ENCODE measurements at regions not wholly inside any gene's neighbourhood (a gene's known extent, or its start where the extent isn't known, plus 50 kb on each side); places are given as distances from the start of the nearest gene placed in this dataset.

- Histone ChIP-seq H2AFZ (ENCODE audit: low read depth, low read length) (no peak overlapping the region), H3K9ac (ENCODE audit: low read length) (no peak overlapping the region), H3K79me2 (ENCODE audit: insufficient read depth, low read length) (no peaks in the 10 kb centered on the region), H3K4me2 (ENCODE audit: low read length) (no peak overlapping the region), H3K9me3 (ENCODE audit: insufficient read depth, low read depth, low read length) (no peaks in the 10 kb centered on the region), H3K4me1 (ENCODE audit: insufficient read depth, low read length) (no peaks in the 10 kb centered on the region), H4K20me1 (ENCODE audit: insufficient read depth, low read length) (no peaks in the 10 kb centered on the region), H3K27me3 (ENCODE audit: insufficient read depth, low read length) (no peaks in the 10 kb centered on the region), H3K4me3 (ENCODE audit: insufficient read depth, low read depth, low read length) (no peak overlapping the region), H3K27ac (ENCODE audit: low read depth, low read length) (no peak overlapping the region), H3K36me3 (ENCODE audit: insufficient read depth, low read length) (no peaks in the 10 kb centered on the region)
- Mint-ChIP-seq H3K4me3 (ENCODE audit: unreplicated experiment) (no peak overlapping the region), H3K27me3 (ENCODE audit: low read depth, unreplicated experiment) (no peaks in the 10 kb centered on the region), H3K27ac (ENCODE audit: unreplicated experiment) (no peak overlapping the region), H3K9me3 (ENCODE audit: unreplicated experiment) (no peaks in the 10 kb centered on the region), H3K36me3 (ENCODE audit: low read depth, unreplicated experiment) (no peaks in the 10 kb centered on the region), H3K4me1 (ENCODE audit: low read depth, unreplicated experiment) (peaks cover 8% of the 10 kb centered on the region)
- no peak for DNase-seq (ENCODE audit: low read depth)
- FAIRE-seq = no peak
- TF ChIP-seq, protein P1, sequence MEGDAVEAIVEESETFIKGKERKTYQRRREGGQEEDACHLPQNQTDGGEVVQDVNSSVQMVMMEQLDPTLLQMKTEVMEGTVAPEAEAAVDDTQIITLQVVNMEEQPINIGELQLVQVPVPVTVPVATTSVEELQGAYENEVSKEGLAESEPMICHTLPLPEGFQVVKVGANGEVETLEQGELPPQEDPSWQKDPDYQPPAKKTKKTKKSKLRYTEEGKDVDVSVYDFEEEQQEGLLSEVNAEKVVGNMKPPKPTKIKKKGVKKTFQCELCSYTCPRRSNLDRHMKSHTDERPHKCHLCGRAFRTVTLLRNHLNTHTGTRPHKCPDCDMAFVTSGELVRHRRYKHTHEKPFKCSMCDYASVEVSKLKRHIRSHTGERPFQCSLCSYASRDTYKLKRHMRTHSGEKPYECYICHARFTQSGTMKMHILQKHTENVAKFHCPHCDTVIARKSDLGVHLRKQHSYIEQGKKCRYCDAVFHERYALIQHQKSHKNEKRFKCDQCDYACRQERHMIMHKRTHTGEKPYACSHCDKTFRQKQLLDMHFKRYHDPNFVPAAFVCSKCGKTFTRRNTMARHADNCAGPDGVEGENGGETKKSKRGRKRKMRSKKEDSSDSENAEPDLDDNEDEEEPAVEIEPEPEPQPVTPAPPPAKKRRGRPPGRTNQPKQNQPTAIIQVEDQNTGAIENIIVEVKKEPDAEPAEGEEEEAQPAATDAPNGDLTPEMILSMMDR (IDR thresholded peaks at IDR 0.05; ENCODE audit: insufficient read depth, low read depth, low read length) = no peak
- TF ChIP-seq EZH2 (IDR thresholded peaks at IDR 0.05; ENCODE audit: insufficient read depth, low read length) = no peak
Observed at GRCh38 chr5:57749396-57749795, 266.8 kb upstream of the ACTBL2 start.

DNA sequence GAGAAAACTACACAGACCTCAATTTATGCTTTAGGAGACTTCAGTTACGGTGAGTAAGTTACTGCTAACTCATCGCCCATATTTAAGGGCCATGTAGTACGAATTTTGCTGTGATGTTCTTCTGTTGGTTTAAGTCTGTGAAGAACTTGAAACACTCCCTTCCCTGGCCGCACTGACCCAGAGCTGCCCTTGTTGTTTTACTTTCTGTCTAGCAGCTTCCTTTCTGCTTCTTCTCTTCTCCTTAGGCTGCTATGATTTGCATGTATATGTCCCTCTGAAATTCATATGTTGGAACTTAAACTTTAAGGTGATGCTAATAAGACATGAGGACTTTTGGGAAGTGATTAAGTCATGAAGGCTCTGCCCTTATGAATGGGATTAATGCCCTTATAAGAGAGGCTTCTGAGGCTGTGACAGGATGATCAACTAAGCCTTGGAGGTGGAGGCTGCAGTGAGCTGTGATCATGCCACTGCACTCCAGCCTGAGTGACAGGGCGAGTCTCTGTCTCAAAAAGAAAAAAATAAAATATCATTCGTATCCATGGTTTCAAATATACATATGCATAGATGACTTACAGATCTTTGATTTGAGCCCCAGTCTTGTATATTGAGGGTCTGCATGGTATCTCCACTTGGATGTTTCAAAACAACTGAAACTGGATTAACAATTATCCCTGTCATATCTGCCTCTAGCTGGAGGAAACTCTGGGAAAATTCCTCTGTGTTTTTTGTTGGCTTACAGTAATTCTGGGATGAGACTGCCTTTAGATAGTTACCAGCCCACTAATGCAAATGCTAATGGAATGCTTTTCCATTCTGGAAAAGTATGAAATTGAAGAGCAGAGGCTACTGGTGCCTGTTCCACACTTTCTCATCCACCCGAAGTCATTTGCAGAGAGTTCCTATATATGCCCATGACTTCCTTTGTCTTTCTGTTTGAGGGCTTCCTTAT lies 263.4 kb upstream of the ACTBL2 start:
- Histone ChIP-seq H3K79me2 (ENCODE audit: insufficient read depth, low read length) (no peaks in the 10 kb centered on the region), H3K4me3 (ENCODE audit: insufficient read depth, low read depth, low read length) (no peak overlapping the region), H3K4me1 (ENCODE audit: insufficient read depth, low read length) (no peaks in the 10 kb centered on the region), H3K27ac (ENCODE audit: low read depth, low read length) (no peak overlapping the region), H2AFZ (ENCODE audit: low read depth, low read length) (no peak overlapping the region), H4K20me1 (ENCODE audit: insufficient read depth, low read length) (no peaks in the 10 kb centered on the region), H3K27me3 (ENCODE audit: insufficient read depth, low read length) (no peaks in the 10 kb centered on the region), H3K9me3 (ENCODE audit: insufficient read depth, low read depth, low read length) (no peaks in the 10 kb centered on the region), H3K4me2 (ENCODE audit: low read length) (no peak overlapping the region), H3K36me3 (ENCODE audit: insufficient read depth, low read length) (no peaks in the 10 kb centered on the region), H3K9ac (ENCODE audit: low read length) (no peak overlapping the region)
- Mint-ChIP-seq H3K27me3 (ENCODE audit: low read depth, unreplicated experiment) (no peaks in the 10 kb centered on the region), H3K4me3 (ENCODE audit: unreplicated experiment) (no peak overlapping the region), H3K9me3 (ENCODE audit: unreplicated experiment) (no peaks in the 10 kb centered on the region), H3K36me3 (ENCODE audit: low read depth, unreplicated experiment) (no peaks in the 10 kb centered on the region), H3K4me1 (ENCODE audit: low read depth, unreplicated experiment) (peaks cover 8% of the 10 kb centered on the region), H3K27ac (ENCODE audit: unreplicated experiment) (no peak overlapping the region)
- no peak for DNase-seq (ENCODE audit: low read depth)
- TF ChIP-seq EZH2 (IDR thresholded peaks at IDR 0.05; ENCODE audit: insufficient read depth, low read length) = no peak
- TF ChIP-seq, protein P1 (IDR thresholded peaks at IDR 0.05; ENCODE audit: insufficient read depth, low read depth, low read length) = no peak
- no peak for FAIRE-seq

DNA sequence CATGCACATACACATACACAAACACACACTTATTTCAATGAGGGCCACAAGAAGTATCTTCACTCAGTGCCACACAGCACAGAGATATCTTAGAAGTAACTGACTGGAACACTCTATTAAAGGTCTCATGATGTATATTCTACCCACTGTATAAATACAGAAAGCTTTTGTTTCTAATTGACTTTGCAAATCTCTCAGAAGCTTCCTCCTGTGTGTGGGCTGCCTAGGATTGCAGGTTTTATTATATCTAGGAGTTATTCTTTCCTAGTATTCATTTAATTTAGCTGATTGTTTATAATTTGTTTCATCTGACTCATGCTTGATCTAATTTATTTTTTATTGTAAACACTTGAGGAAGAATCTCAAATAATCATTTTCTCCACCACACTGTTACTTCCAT lies 262.4 kb upstream of the ACTBL2 start:
- DNase-seq (ENCODE audit: low read depth) (no peak), FAIRE-seq (no peak)
- no peaks in the 10 kb centered on the region for H3K9me3 Mint-ChIP-seq (ENCODE audit: unreplicated experiment)
- H3K27ac Mint-ChIP-seq (ENCODE audit: unreplicated experiment) = no peak overlapping the region
- H3K79me2 ChIP-seq (ENCODE audit: insufficient read depth, low read length) = no peaks in the 10 kb centered on the region
- H3K27ac ChIP-seq (ENCODE audit: low read depth, low read length) = no peak overlapping the region
- no peak overlapping the region for H3K4me3 ChIP-seq (ENCODE audit: insufficient read depth, low read depth, low read length)
- no peaks in the 10 kb centered on the region for H3K27me3 Mint-ChIP-seq (ENCODE audit: low read depth, unreplicated experiment)
- no peak overlapping the region for H3K9ac ChIP-seq (ENCODE audit: low read length)
- peaks cover 11% of the 10 kb centered on the region for H3K4me1 Mint-ChIP-seq (ENCODE audit: low read depth, unreplicated experiment)
- no peaks in the 10 kb centered on the region for H4K20me1 ChIP-seq (ENCODE audit: insufficient read depth, low read length)
- no peaks in the 10 kb centered on the region for H3K27me3 ChIP-seq (ENCODE audit: insufficient read depth, low read length)
- no peaks in the 10 kb centered on the region for H3K4me1 ChIP-seq (ENCODE audit: insufficient read depth, low read length)
- no peaks in the 10 kb centered on the region for H3K9me3 ChIP-seq (ENCODE audit: insufficient read depth, low read depth, low read length)
- no peaks in the 10 kb centered on the region for H3K36me3 ChIP-seq (ENCODE audit: insufficient read depth, low read length)
- H2AFZ ChIP-seq (ENCODE audit: low read depth, low read length) = no peak overlapping the region
- no peak overlapping the region for H3K4me3 Mint-ChIP-seq (ENCODE audit: unreplicated experiment)
- no peak overlapping the region for H3K4me2 ChIP-seq (ENCODE audit: low read length)
- TF ChIP-seq, protein P1 (IDR thresholded peaks at IDR 0.05; ENCODE audit: insufficient read depth, low read depth, low read length) = no peak
- TF ChIP-seq EZH2 (IDR thresholded peaks at IDR 0.05; ENCODE audit: insufficient read depth, low read length) = no peak
- H3K36me3 Mint-ChIP-seq (ENCODE audit: low read depth, unreplicated experiment) = no peaks in the 10 kb centered on the region
